ENCODE measurements at regions not wholly inside any gene's neighbourhood (a gene's known extent, or its start where the extent isn't known, plus 50 kb on each side); places are given as distances from the start of the nearest gene placed in this dataset.

DNA sequence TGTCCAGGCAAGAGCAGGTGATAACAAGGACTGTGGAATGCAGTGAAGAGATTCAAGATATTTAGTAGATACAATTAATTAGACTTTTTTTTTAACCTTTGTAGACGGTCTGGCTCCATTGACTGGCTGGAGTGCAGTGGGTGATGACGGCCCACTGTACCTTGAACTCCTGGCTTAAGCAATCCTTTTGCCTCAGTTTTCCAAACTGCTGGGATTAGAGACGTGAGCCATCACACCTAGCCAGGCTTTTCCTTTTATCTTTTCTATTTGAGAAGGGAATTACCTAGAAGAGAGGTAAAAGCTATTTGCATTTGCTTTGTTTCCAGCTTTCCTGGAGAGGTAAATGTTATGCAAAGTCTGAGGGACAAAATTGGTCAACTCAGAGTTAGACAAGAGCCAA, 213.0 kb upstream of the MAGI2 start:
- TF ChIP-seq POLR2A (IDR thresholded peaks at IDR 0.05): no peak
- TF ChIP-seq, protein P1, sequence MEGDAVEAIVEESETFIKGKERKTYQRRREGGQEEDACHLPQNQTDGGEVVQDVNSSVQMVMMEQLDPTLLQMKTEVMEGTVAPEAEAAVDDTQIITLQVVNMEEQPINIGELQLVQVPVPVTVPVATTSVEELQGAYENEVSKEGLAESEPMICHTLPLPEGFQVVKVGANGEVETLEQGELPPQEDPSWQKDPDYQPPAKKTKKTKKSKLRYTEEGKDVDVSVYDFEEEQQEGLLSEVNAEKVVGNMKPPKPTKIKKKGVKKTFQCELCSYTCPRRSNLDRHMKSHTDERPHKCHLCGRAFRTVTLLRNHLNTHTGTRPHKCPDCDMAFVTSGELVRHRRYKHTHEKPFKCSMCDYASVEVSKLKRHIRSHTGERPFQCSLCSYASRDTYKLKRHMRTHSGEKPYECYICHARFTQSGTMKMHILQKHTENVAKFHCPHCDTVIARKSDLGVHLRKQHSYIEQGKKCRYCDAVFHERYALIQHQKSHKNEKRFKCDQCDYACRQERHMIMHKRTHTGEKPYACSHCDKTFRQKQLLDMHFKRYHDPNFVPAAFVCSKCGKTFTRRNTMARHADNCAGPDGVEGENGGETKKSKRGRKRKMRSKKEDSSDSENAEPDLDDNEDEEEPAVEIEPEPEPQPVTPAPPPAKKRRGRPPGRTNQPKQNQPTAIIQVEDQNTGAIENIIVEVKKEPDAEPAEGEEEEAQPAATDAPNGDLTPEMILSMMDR (IDR thresholded peaks at IDR 0.05 in 4 of 5, conservative IDR thresholded peaks at IDR 0.05 in 1 of 5): no peak

All from gastrocnemius medialis (tissue), 4 donors.